HEK293 (cell line): ENCODE measurements at regions not wholly inside any gene's neighbourhood (a gene's known extent, or its start where the extent isn't known, plus 50 kb on each side); places are given as distances from the start of the nearest gene placed in this dataset.

Source experiments
- CTCF ChIA-PET: fragments of 350-600 bp; formaldehyde crosslinking; extraction: SDS; loops from one replicate; lab custom pipeline; 2021; ENCODE audit warnings: antibody characterized with exemption; lab: Yijun Ruan, JAX
- POLR2A ChIA-PET: fragments of 300-600 bp; formaldehyde crosslinking; extraction: SDS; loops from one replicate; lab custom pipeline; 2020; ENCODE audit warnings: antibody characterized with exemption, inconsistent platforms; lab: Yijun Ruan, JAX
- H3K27ac ChIP-seq: fragments of 200-500 bp; sonication (Bioruptor generic); 2 replicates; pipeline ENCODE4 v1.5.1; 2014; ENCODE audit warnings: low read depth, low read length, control low read depth, inconsistent platforms; ENCODE audit errors: extremely low read depth
- H3K36me3 ChIP-seq, 2 experiments: fragments of 200-500 bp in 1 of 2; sonication (Bioruptor generic) in 1 of 2; 1 replicate in 1 of 2; 2 replicates in 1 of 2; pipeline ENCODE4 v1.5.1; 2014 to 2017; ENCODE audit warnings: inconsistent platforms in 2 of 2, low read length in 2 of 2; ENCODE audit not compliant: control insufficient read depth in 2 of 2, insufficient read depth in 1 of 2
- H3K4me1 ChIP-seq: fragments of 200-500 bp; sonication (Bioruptor generic); 2 replicates; pipeline ENCODE4 v1.5.1; 2014; ENCODE audit warnings: mild to moderate bottlenecking, low read length, inconsistent platforms; ENCODE audit not compliant: control insufficient read depth, insufficient read depth
- H3K4me3 ChIP-seq: 2 replicates; pipeline ENCODE4 v1.5.1; 2011; ENCODE audit warnings: low read depth, mild to moderate bottlenecking, control low read depth, low read length, moderate library complexity
- H3K9me3 ChIP-seq: fragments of 200-500 bp; sonication (Bioruptor generic); 2 replicates; pipeline ENCODE4 v1.5.1; 2014; ENCODE audit warnings: low read depth, low read length, inconsistent platforms; ENCODE audit not compliant: control insufficient read depth, insufficient read depth
- ZNF26 ChIP-seq: fragments of 450-650 bp; formaldehyde crosslinking; IDR thresholded peaks from 2 replicates; pipeline ENCODE4 v1.5.1; 2016; ENCODE audit warnings: missing biosample characterization, missing genetic modification characterization
- ZNF423 ChIP-seq: fragments of 450-650 bp; formaldehyde crosslinking; IDR thresholded peaks from 2 replicates; pipeline ENCODE4 v1.5.1; 2016; ENCODE audit warnings: missing biosample characterization, missing genetic modification characterization
- ZNF501 ChIP-seq: fragments of 450-650 bp; formaldehyde crosslinking; IDR thresholded peaks from 2 replicates; pipeline ENCODE4 v1.5.1; 2016; ENCODE audit warnings: missing biosample characterization, missing genetic modification characterization

- Histone ChIP-seq H3K4me1 (no peaks in the 10 kb centered on the region), H3K4me3 (no peak overlapping the region), H3K9me3 (no peaks in the 10 kb centered on the region), H3K27ac (no peak overlapping the region), H3K36me3 (no peaks in the 10 kb centered on the region)
- ChIA-PET CTCF (no interaction called here), POLR2A (no interaction called here)
- TF ChIP-seq ZNF423 (tag by site-specific recombination) (no peak), ZNF501 (tag by site-specific recombination) (no peak), ZNF26 (no peak)
Measured at GRCh38 chr6:73878403-73878802, 182.4 kb downstream of the CD109 start.
